NCI-H524 (cell line): ENCODE measurements at regions not wholly inside any gene's neighbourhood (a gene's known extent, or its start where the extent isn't known, plus 50 kb on each side); places are given as distances from the start of the nearest gene placed in this dataset.
"Not testable (repeated sequence)": the region's sequence is repeated elsewhere in the genome, so short reads cannot be mapped to it uniquely, and the experiment has no call there.

ENCODE experiments used
- DNase-seq, 2 experiments: peaks; one replicate each; lab custom pipeline; 2025; lab: John Stamatoyannopoulos, UW

GRCh38 chrX:2572740-2573139, 72.0 kb upstream of the DHRSX start:
- DNase-seq: no peak

GRCh38 chrX:2568125-2568524, 67.3 kb upstream of the DHRSX start:
- DNase-seq: no peak

GRCh38 chrX:2566055-2566454, 65.3 kb upstream of the DHRSX start:
- DNase-seq: no peak

GRCh38 chrX:2561456-2561855, 60.7 kb upstream of the DHRSX start:
- DNase-seq: no peak

GRCh38 chrX:2559124-2559523, 58.3 kb upstream of the DHRSX start:
- DNase-seq: no peak

GRCh38 chrX:2554891-2555290, 54.1 kb upstream of the DHRSX start:
- DNase-seq: no peak

- DNase-seq: not testable (repeated sequence)
These were observed 53.3 kb upstream of the DHRSX start for GRCh38 chrX:2554066-2554465.

- DNase-seq: no peak
These were observed 51.9 kb upstream of the DHRSX start for GRCh38 chrX:2552621-2553201.

- DNase-seq: peak; percentile 72 to 79
These were observed 49.7 kb upstream of the DHRSX start for GRCh38 chrX:2550328-2551020.
